ENCODE measurements at regions not wholly inside any gene's neighbourhood (a gene's known extent, or its start where the extent isn't known, plus 50 kb on each side); places are given as distances from the start of the nearest gene placed in this dataset.
"Not testable (repeated sequence)": the region's sequence is repeated elsewhere in the genome, so short reads cannot be mapped to it uniquely, and the experiment has no call there.

GRCh38 chr14:98207415-98207814 lies 1064.6 kb downstream of the BCL11B start:
- H3K27ac ChIP-seq (ENCODE audit: low read length), result no peak overlapping the region
- H3K4me3 ChIP-seq (ENCODE audit: low read length), result no peak overlapping the region
- DNase-seq (no peak), ATAC-seq (no peak)
- no peaks in the 10 kb centered on the region for H3K9me3 ChIP-seq (ENCODE audit: control insufficient read depth, low read length)
- intact Hi-C loops (cut with DNase I), result no loop called here
- no peaks in the 10 kb centered on the region for H3K4me1 ChIP-seq (ENCODE audit: control insufficient read depth, insufficient read depth, low read length)
- WGBS, result 62% methylated on average over 10 of the region's 10 CpGs
- H3K27me3 ChIP-seq (ENCODE audit: control insufficient read depth, insufficient read depth), result no peaks in the 10 kb centered on the region

- H3K4me1 ChIP-seq (ENCODE audit: control insufficient read depth, insufficient read depth, low read length), result no peaks in the 10 kb centered on the region
- no peak overlapping the region for H3K27ac ChIP-seq (ENCODE audit: low read length)
- H3K9me3 ChIP-seq (ENCODE audit: control insufficient read depth, low read length), result no peaks in the 10 kb centered on the region
- no peak for DNase-seq
- no peaks in the 10 kb centered on the region for H3K27me3 ChIP-seq (ENCODE audit: control insufficient read depth, insufficient read depth)
- intact Hi-C loops (cut with DNase I), result no loop called here
- no peak overlapping the region for H3K4me3 ChIP-seq (ENCODE audit: low read length)
- no peak for ATAC-seq
These were observed 1063.8 kb downstream of the BCL11B start for GRCh38 chr14:98208211-98208611.

- H3K27ac ChIP-seq (ENCODE audit: low read length), result no peak overlapping the region
- no peaks in the 10 kb centered on the region for H3K9me3 ChIP-seq (ENCODE audit: control insufficient read depth, low read length)
- WGBS, result 75% methylated on average over 4 of the region's 4 CpGs
- no peak overlapping the region for H3K4me3 ChIP-seq (ENCODE audit: low read length)
- no peaks in the 10 kb centered on the region for H3K4me1 ChIP-seq (ENCODE audit: control insufficient read depth, insufficient read depth, low read length)
- DNase-seq (no peak), ATAC-seq (no peak)
- intact Hi-C loops (cut with DNase I), result no loop called here
- H3K27me3 ChIP-seq (ENCODE audit: control insufficient read depth, insufficient read depth), result no peaks in the 10 kb centered on the region
These were observed 1063.1 kb downstream of the BCL11B start for GRCh38 chr14:98208943-98209342.

- H3K27me3 ChIP-seq (ENCODE audit: control insufficient read depth, insufficient read depth), result no peaks in the 10 kb centered on the region
These were observed 1061.8 kb downstream of the BCL11B start for GRCh38 chr14:98210045-98210672.

GRCh38 chr14:98217530-98217929 lies 1054.5 kb downstream of the BCL11B start:
- H3K9me3 ChIP-seq (ENCODE audit: control insufficient read depth, low read length), result no peaks in the 10 kb centered on the region
- no peaks in the 10 kb centered on the region for H3K27me3 ChIP-seq (ENCODE audit: control insufficient read depth, insufficient read depth)
- H3K4me3 ChIP-seq (ENCODE audit: low read length), result no peak overlapping the region
- ATAC-seq (no peak), DNase-seq (no peak)
- WGBS, result 81% methylated on average over 6 of the region's 6 CpGs
- intact Hi-C loops (cut with DNase I), result no loop called here
- no peak overlapping the region for H3K27ac ChIP-seq (ENCODE audit: low read length)
- H3K4me1 ChIP-seq (ENCODE audit: control insufficient read depth, insufficient read depth, low read length), result no peaks in the 10 kb centered on the region

More at GRCh38 chr14:98210045-98210672, 1061.8 kb downstream of the BCL11B start:
- ATAC-seq (no peak), DNase-seq (no peak)
- intact Hi-C loops (cut with DNase I), result no loop called here
- WGBS, result 31% methylated on average over 12 of the region's 12 CpGs
- no peaks in the 10 kb centered on the region for H3K9me3 ChIP-seq (ENCODE audit: control insufficient read depth, low read length)
- H3K27ac ChIP-seq (ENCODE audit: low read length), result no peak overlapping the region
- no peak overlapping the region for H3K4me3 ChIP-seq (ENCODE audit: low read length)
- no peaks in the 10 kb centered on the region for H3K4me1 ChIP-seq (ENCODE audit: control insufficient read depth, insufficient read depth, low read length)

- no peak overlapping the region for H3K27ac ChIP-seq (ENCODE audit: low read length)
- no peaks in the 10 kb centered on the region for H3K9me3 ChIP-seq (ENCODE audit: control insufficient read depth, low read length)
- no peak for DNase-seq
- ATAC-seq, result no peak
- H3K4me3 ChIP-seq (ENCODE audit: low read length), result no peak overlapping the region
- no peaks in the 10 kb centered on the region for H3K27me3 ChIP-seq (ENCODE audit: control insufficient read depth, insufficient read depth)
- WGBS, result 58% methylated on average over 4 of the region's 4 CpGs
- intact Hi-C loops (cut with DNase I), result no loop called here
- H3K4me1 ChIP-seq (ENCODE audit: control insufficient read depth, insufficient read depth, low read length), result no peaks in the 10 kb centered on the region
These were observed 1053.8 kb downstream of the BCL11B start for GRCh38 chr14:98218218-98218617.

GRCh38 chr14:98219638-98220037 lies 1052.4 kb downstream of the BCL11B start:
- 87% methylated on average over 5 of the region's 5 CpGs for whole genome bisulfite sequencing
- no peak overlapping the region for H3K27ac ChIP-seq (ENCODE audit: low read length)
- H3K27me3 ChIP-seq (ENCODE audit: control insufficient read depth, insufficient read depth), result no peaks in the 10 kb centered on the region
- ATAC-seq, result no peak
- no peaks in the 10 kb centered on the region for H3K4me1 ChIP-seq (ENCODE audit: control insufficient read depth, insufficient read depth, low read length)
- DNase-seq, result no peak
- intact Hi-C loops (cut with DNase I), result no loop called here
- H3K4me3 ChIP-seq (ENCODE audit: low read length), result no peak overlapping the region
- no peaks in the 10 kb centered on the region for H3K9me3 ChIP-seq (ENCODE audit: control insufficient read depth, low read length)

- no peak overlapping the region for H3K27ac ChIP-seq (ENCODE audit: low read length)
- no peak for ATAC-seq
- WGBS, result 85% methylated on average over 6 of the region's 6 CpGs
- no peaks in the 10 kb centered on the region for H3K4me1 ChIP-seq (ENCODE audit: control insufficient read depth, insufficient read depth, low read length)
- no peak overlapping the region for H3K4me3 ChIP-seq (ENCODE audit: low read length)
- no peaks in the 10 kb centered on the region for H3K9me3 ChIP-seq (ENCODE audit: control insufficient read depth, low read length)
- DNase-seq, result no peak
- intact Hi-C loops (cut with DNase I), result no loop called here
- H3K27me3 ChIP-seq (ENCODE audit: control insufficient read depth, insufficient read depth), result no peaks in the 10 kb centered on the region
These were observed 1048.9 kb downstream of the BCL11B start for GRCh38 chr14:98223106-98223505.

- H3K27me3 ChIP-seq (ENCODE audit: control insufficient read depth, insufficient read depth); H3K9me3 ChIP-seq (ENCODE audit: control insufficient read depth, low read length); ATAC-seq; H3K4me1 ChIP-seq (ENCODE audit: control insufficient read depth, insufficient read depth, low read length); H3K27ac ChIP-seq (ENCODE audit: low read length); H3K4me3 ChIP-seq (ENCODE audit: low read length); intact Hi-C loops (cut with DNase I); DNase-seq: not testable (repeated sequence)
- WGBS, result 86% methylated on average over 4 of the region's 4 CpGs
These were observed 1048.3 kb downstream of the BCL11B start for GRCh38 chr14:98223710-98224109.

- Histone ChIP-seq H3K27ac (ENCODE audit: low read length) (no peak overlapping the region), H3K4me3 (ENCODE audit: low read length) (no peak overlapping the region), H3K27me3 (ENCODE audit: control insufficient read depth, insufficient read depth) (no peaks in the 10 kb centered on the region), H3K4me1 (ENCODE audit: control insufficient read depth, insufficient read depth, low read length) (no peaks in the 10 kb centered on the region), H3K9me3 (ENCODE audit: control insufficient read depth, low read length) (no peaks in the 10 kb centered on the region)
- intact Hi-C loops (cut with DNase I), result no loop called here
- DNase-seq, result no peak
- ATAC-seq, result no peak
- WGBS, result 67% methylated on average over 8 of the region's 8 CpGs
These were observed 1045.6 kb downstream of the BCL11B start for GRCh38 chr14:98226411-98226810.

- no peaks in the 10 kb centered on the region for H3K4me1 ChIP-seq (ENCODE audit: control insufficient read depth, insufficient read depth, low read length)
- WGBS, result 66% methylated on average over 12 of the region's 12 CpGs
- DNase-seq (no peak), ATAC-seq (no peak)
- H3K9me3 ChIP-seq (ENCODE audit: control insufficient read depth, low read length), result no peaks in the 10 kb centered on the region
- no peak overlapping the region for H3K27ac ChIP-seq (ENCODE audit: low read length)
- intact Hi-C loops (cut with DNase I), result no loop called here
- no peak overlapping the region for H3K4me3 ChIP-seq (ENCODE audit: low read length)
- no peaks in the 10 kb centered on the region for H3K27me3 ChIP-seq (ENCODE audit: control insufficient read depth, insufficient read depth)
These were observed 1044.8 kb downstream of the BCL11B start for GRCh38 chr14:98227000-98227726.
